GM21390 (cell line): ENCODE measurements at regions not wholly inside any gene's neighbourhood (a gene's known extent, or its start where the extent isn't known, plus 50 kb on each side); places are given as distances from the start of the nearest gene placed in this dataset.

Source experiments
- ATAC-seq: cut with Tn5 transposase; IDR thresholded peaks from one replicate; pipeline ENCODE4 v1.9.1; 2021; ENCODE audit not compliant: unreplicated experiment

GRCh38 chrX:10047133-10047532 lies 80.0 kb downstream of the CLDN34 start:
- ATAC-seq, result no peak

- no peak for ATAC-seq
These were observed 80.5 kb downstream of the CLDN34 start for GRCh38 chrX:10047631-10048030.

- no peak for ATAC-seq
These were observed 80.9 kb downstream of the CLDN34 start for GRCh38 chrX:10048076-10048475.

- ATAC-seq, result no peak
These were observed 81.5 kb downstream of the CLDN34 start for GRCh38 chrX:10048707-10049106.

- no peak for ATAC-seq
These were observed 82.1 kb downstream of the CLDN34 start for GRCh38 chrX:10049236-10049635.

GRCh38 chrX:10050481-10050880 lies 83.3 kb downstream of the CLDN34 start:
- ATAC-seq, result no peak

GRCh38 chrX:10051866-10052480 lies 84.8 kb downstream of the CLDN34 start:
- no peak for ATAC-seq

- ATAC-seq, result no peak
These were observed 85.9 kb downstream of the CLDN34 start for GRCh38 chrX:10052906-10053625.

- ATAC-seq, result no peak
These were observed 87.2 kb downstream of the CLDN34 start for GRCh38 chrX:10054396-10054795.

GRCh38 chrX:10055430-10055829 lies 88.3 kb downstream of the CLDN34 start:
- ATAC-seq, result no peak

- ATAC-seq, result no peak
These were observed 94.4 kb upstream of the CLCN4 start for GRCh38 chrX:10062352-10062751.

GRCh38 chrX:10062980-10063379 lies 93.8 kb upstream of the CLCN4 start:
- ATAC-seq, result no peak

GRCh38 chrX:10064736-10065135 lies 92.0 kb upstream of the CLCN4 start:
- no peak for ATAC-seq

GRCh38 chrX:10070714-10071436 lies 85.9 kb upstream of the CLCN4 start:
- no peak for ATAC-seq

- no peak for ATAC-seq
These were observed 85.2 kb upstream of the CLCN4 start for GRCh38 chrX:10071451-10072144.

GRCh38 chrX:10072786-10073568 lies 83.8 kb upstream of the CLCN4 start:
- ATAC-seq, result no peak

GRCh38 chrX:10073671-10074070 lies 83.1 kb upstream of the CLCN4 start:
- no peak for ATAC-seq

GRCh38 chrX:10074241-10074941 lies 82.4 kb upstream of the CLCN4 start:
- no peak for ATAC-seq

- ATAC-seq, result no peak
These were observed 80.0 kb upstream of the CLCN4 start for GRCh38 chrX:10076765-10077164.
